HepG2 (cell line): ENCODE measurements at regions not wholly inside any gene's neighbourhood (a gene's known extent, or its start where the extent isn't known, plus 50 kb on each side); places are given as distances from the start of the nearest gene placed in this dataset.

ENCODE experiments used
- ATAC-seq: fragments of 200-7000 bp; cut with Tn5 transposase; 3 replicates; pipeline ENCODE4 v1.9.1; 2020; ENCODE audit warnings: mild to moderate bottlenecking, moderate library complexity
- BruUV-seq: library from RNA; stranded (reverse); fragments of 400-500 nt; replicated peaks from 2 replicates; lab custom pipeline; 2021; lab: Mats Ljungman, UMichigan
- CTCF ChIA-PET: fragments of 300-600 bp; formaldehyde crosslinking; extraction: SDS; loops from one replicate; lab custom pipeline; 2021; ENCODE audit warnings: low total read pairs, inconsistent platforms, low intra/inter-chr PET ratio; lab: Yijun Ruan, JAX
- POLR2A ChIA-PET: fragments of 350-600 bp; sonication (Branson Sonifier 250); formaldehyde crosslinking; loops from one replicate; lab custom pipeline; 2020; ENCODE audit warnings: antibody characterized with exemption, inconsistent platforms; lab: Yijun Ruan, JAX
- DNase-seq: peaks from one replicate; pipeline ENCODE4 v3.0.0-alpha.2; 2015; ENCODE audit warnings: low spot score
- FAIRE-seq: peaks from 3 replicates; lab custom pipeline; 2011; peaks lifted over from hg19 to GRCh38; lab: Jason Lieb, UNC
- H2AFZ ChIP-seq: one replicate; pipeline ENCODE4 v1.6.1; 2011; ENCODE audit warnings: low read length, inconsistent platforms
- H3K27ac ChIP-seq: fragments of 300-600 bp; 3 replicates; pipeline ENCODE4 v1.8.0; 2011; ENCODE audit warnings: mixed run types, mild to moderate bottlenecking, mixed read lengths, low read length, inconsistent platforms; ENCODE audit not compliant: insufficient read depth; ENCODE audit errors: extremely low read length
- H3K27me3 ChIP-seq, 2 experiments: fragments of 200-600 bp in 1 of 2; 2 replicates in 1 of 2; 3 replicates in 1 of 2; pipeline versions ENCODE4 v1.6.0 to v1.8.0; 2011; ENCODE audit warnings: low read length in 2 of 2, mild to moderate bottlenecking in 2 of 2, moderate library complexity in 2 of 2, inconsistent platforms in 1 of 2; ENCODE audit not compliant: insufficient read depth in 2 of 2, control insufficient read depth in 1 of 2
- H3K36me3 ChIP-seq, 2 experiments: fragments of 200-600 bp in 1 of 2; replicated peaks in 1 of 2; 2 replicates in 1 of 2; 3 replicates in 1 of 2; pipeline versions ENCODE4 v1.5.1 to v1.8.0; 2011; ENCODE audit warnings: low read length in 2 of 2, inconsistent platforms in 1 of 2; ENCODE audit not compliant: insufficient read depth in 2 of 2, control insufficient read depth in 1 of 2
- H3K4me1 ChIP-seq: 2 replicates; pipeline ENCODE4 v1.5.1; 2012; ENCODE audit warnings: low read length, inconsistent platforms; ENCODE audit not compliant: insufficient read depth
- H3K4me2 ChIP-seq: 2 replicates; pipeline ENCODE4 v1.6.0; 2011; ENCODE audit warnings: low read depth, low read length, inconsistent platforms
- H3K4me3 ChIP-seq, 3 experiments: fragments of 200-600 bp in 1 of 3; sonication (generic), shearing (Covaris generic) in 1 of 3; replicated peaks in 1 of 3; 2 replicates each; pipeline ENCODE4 v1.5.1; 2011 to 2016; ENCODE audit warnings: low read length in 3 of 3, inconsistent platforms in 2 of 3, low read depth in 2 of 3, mild to moderate bottlenecking in 2 of 3, control low read depth in 1 of 3, mixed read lengths in 1 of 3; ENCODE audit not compliant: insufficient read depth in 1 of 3
- H3K79me2 ChIP-seq: one replicate; pipeline ENCODE4 v1.6.1; 2011; ENCODE audit warnings: low read length, inconsistent platforms; ENCODE audit not compliant: insufficient read depth
- H3K9ac ChIP-seq: 2 replicates; pipeline ENCODE4 v1.6.0; 2011; ENCODE audit warnings: mild to moderate bottlenecking, low read depth, low read length, inconsistent platforms; ENCODE audit not compliant: insufficient read depth
- H3K9me3 ChIP-seq: 2 replicates; pipeline ENCODE4 v1.5.1; 2012; ENCODE audit warnings: mild to moderate bottlenecking, low read length
- H4K20me1 ChIP-seq: 2 replicates; pipeline ENCODE4 v1.6.0; 2011; ENCODE audit warnings: inconsistent platforms, mild to moderate bottlenecking, low read length, moderate library complexity; ENCODE audit not compliant: insufficient read depth
- CTCF ChIP-seq: sonication (generic); formaldehyde crosslinking; IDR thresholded peaks from 2 replicates; pipeline ENCODE4 v1.5.0; 2020; ENCODE audit warnings: mild to moderate bottlenecking, missing genetic modification reagents, moderate library complexity
- FOXK2 ChIP-seq: fragments of 450-650 bp; IDR thresholded peaks from 2 replicates; pipeline ENCODE4 v1.6.1; 2016
- GTF2F1 ChIP-seq: fragments of 150-350 bp; IDR thresholded peaks from 2 replicates; pipeline ENCODE4 v1.6.1; 2014; ENCODE audit warnings: low read length
- IKZF1 ChIP-seq: fragments of 450-650 bp; IDR thresholded peaks from 2 replicates; pipeline ENCODE4 v1.7.1; 2016
- KMT2B ChIP-seq: IDR thresholded peaks from 2 replicates; pipeline ENCODE4 v1.6.1; 2016; ENCODE audit warnings: missing genetic modification reagents, missing compliant biosample characterization
- MBD4 ChIP-seq: IDR thresholded peaks from 2 replicates; pipeline ENCODE4 v1.6.1; 2012; ENCODE audit warnings: low read length, inconsistent platforms, borderline replicate concordance
- MXI1 ChIP-seq: IDR thresholded peaks from 3 replicates; pipeline ENCODE4 v1.6.1; 2012; ENCODE audit warnings: low read depth, low read length, inconsistent platforms, borderline replicate concordance
- NR1H2 ChIP-seq: sonication (generic); formaldehyde crosslinking; IDR thresholded peaks from 2 replicates; pipeline ENCODE4 v1.8.1; 2022; ENCODE audit warnings: low read depth, missing genetic modification reagents, borderline replicate concordance
- PATZ1 ChIP-seq: sonication (generic); formaldehyde crosslinking; IDR thresholded peaks from 2 replicates; pipeline ENCODE4 v1.4.0; 2020; ENCODE audit warnings: missing genetic modification reagents
- PAWR ChIP-seq: sonication (generic); formaldehyde crosslinking; IDR thresholded peaks from 2 replicates; pipeline ENCODE4 v1.4.0; 2020; ENCODE audit warnings: missing genetic modification reagents, mild to moderate bottlenecking, borderline replicate concordance
- SIN3A ChIP-seq: IDR thresholded peaks from 2 replicates; pipeline ENCODE4 v1.6.1; 2011; ENCODE audit warnings: low read depth, mild to moderate bottlenecking, control low read depth, low read length, borderline replicate concordance
- ZKSCAN8 ChIP-seq: IDR thresholded peaks from 2 replicates; pipeline ENCODE4 v1.6.1; 2016; ENCODE audit warnings: borderline replicate concordance, missing genetic modification reagents, missing compliant biosample characterization
- ZNF136 ChIP-seq: sonication (generic); formaldehyde crosslinking; IDR thresholded peaks from 2 replicates; pipeline ENCODE4 v1.8.1; 2022; ENCODE audit warnings: low read depth, mild to moderate bottlenecking, moderate library complexity, missing genetic modification reagents
- ZNF326 ChIP-seq: sonication (generic); formaldehyde crosslinking; IDR thresholded peaks from 2 replicates; pipeline ENCODE4 v1.4.0; 2020; ENCODE audit warnings: missing genetic modification reagents, borderline replicate concordance
- ZNF513 ChIP-seq: sonication (generic); formaldehyde crosslinking; conservative IDR thresholded peaks from 2 replicates; pipeline ENCODE4 v1.5.0; 2020; ENCODE audit warnings: missing genetic modification reagents
- ZNF574 ChIP-seq: sonication (generic); formaldehyde crosslinking; IDR thresholded peaks from 2 replicates; pipeline ENCODE4 v1.4.0; 2020; ENCODE audit warnings: missing genetic modification reagents
- ZNF891 ChIP-seq: sonication (generic); formaldehyde crosslinking; IDR thresholded peaks from 2 replicates; pipeline ENCODE4 v1.5.0; 2020; ENCODE audit warnings: mild to moderate bottlenecking, missing genetic modification reagents
- WGBS: methylation state at CpG from one replicate; pipeline ENCODE4 v1.1.6; 2017; ENCODE audit warnings: low lambda C conversion rate; 5-methylcytosine and 5-hydroxymethylcytosine counted together
- in situ Hi-C: cut with HindIII; loops from 2 replicates; pipeline ENCODE4 v1.10.0; 2017; ENCODE audit warnings: low pct_unique_long_range_greater_than_20kb; ENCODE audit not compliant: extremely low pct_ligation_motif_present
- intact Hi-C: fragments of 100-400 bp; cut with micrococcal nuclease; formaldehyde crosslinking; loops from one replicate; pipeline ENCODE4 v1.10.0; 2022; ENCODE audit not compliant: unreplicated experiment

GRCh38 chr12:58105225-58106119 is 164.1 kb downstream of the ATP23 start:
- WGBS, result 46% methylated on average over 10 of the region's 10 CpGs
- no peaks in the 10 kb centered on the region for H3K4me1 ChIP-seq
- no peak overlapping the region for H3K9ac ChIP-seq
- H3K4me3 ChIP-seq, result no peak overlapping the region
- no peaks in the 10 kb centered on the region for H3K9me3 ChIP-seq
- H3K36me3 ChIP-seq, result no peaks in the 10 kb centered on the region
- H3K4me2 ChIP-seq, result no peak overlapping the region
- ChIA-PET POLR2A (no interaction called here), CTCF (no interaction called here)
- DNase-seq (no peak), ATAC-seq (peak; percentile 35; the same call in 1 of the 3 replicates), FAIRE-seq (no peak)
- no peak overlapping the region for H2AFZ ChIP-seq
- no TSS peak for BruUV-seq
- in situ Hi-C loops (no loop called here), intact Hi-C loops (no loop called here)
- H3K79me2 ChIP-seq, result no peaks in the 10 kb centered on the region
- H3K27me3 ChIP-seq, result no peaks in the 10 kb centered on the region
- no peak overlapping the region for H3K27ac ChIP-seq
- no peaks in the 10 kb centered on the region for H4K20me1 ChIP-seq
- TF ChIP-seq SIN3A (no peak), FOXK2 (no peak), ZKSCAN8 (CRISPR knock-in tag) (no peak), IKZF1 (no peak), MBD4 (no peak), ZNF136 (CRISPR knock-in tag) (no peak), ZNF574 (CRISPR knock-in tag) (no peak), CTCF (CRISPR knock-in tag) (no peak), PATZ1 (no peak), GTF2F1 (no peak), ZNF326 (no peak), PAWR (no peak), KMT2B (no peak), ZNF891 (CRISPR knock-in tag) (no peak), NR1H2 (CRISPR knock-in tag) (no peak), ZNF513 (CRISPR knock-in tag) (no peak), MXI1 (no peak)
